AG10803 (cell line): ENCODE measurements at regions not wholly inside any gene's neighbourhood (a gene's known extent, or its start where the extent isn't known, plus 50 kb on each side); places are given as distances from the start of the nearest gene placed in this dataset.
"Not testable (repeated sequence)": the region's sequence is repeated elsewhere in the genome, so short reads cannot be mapped to it uniquely, and the experiment has no call there.

Experiments used
- DNase-seq: peaks from one replicate; pipeline ENCODE4 v3.0.0; 2010; ENCODE audit warnings: low read depth
- H3K4me3 ChIP-seq: 2 replicates; pipeline ENCODE4 v1.5.1; 2011; ENCODE audit warnings: mild to moderate bottlenecking, low read length, control low read depth
- CTCF ChIP-seq: conservative IDR thresholded peaks from 2 replicates; pipeline ENCODE4 v1.5.1; 2011; ENCODE audit warnings: mild to moderate bottlenecking, low read length, control low read depth, inconsistent platforms

- no peak for TF ChIP-seq CTCF
- no peak overlapping the region for H3K4me3 ChIP-seq
- no peak for DNase-seq
Observed at GRCh38 chr17:77802333-77802615, 156.2 kb upstream of the TNRC6C start.

GRCh38 chr17:77802811-77803220 is 155.7 kb upstream of the TNRC6C start:
- no peak for TF ChIP-seq CTCF
- no peak for DNase-seq
- no peak overlapping the region for H3K4me3 ChIP-seq

GRCh38 chr17:77803726-77804125 is 154.8 kb upstream of the TNRC6C start:
- DNase-seq: no peak
- no peak overlapping the region for H3K4me3 ChIP-seq
- no peak for TF ChIP-seq CTCF

- TF ChIP-seq CTCF: no peak
Observed at GRCh38 chr17:77804796-77805426, 153.6 kb upstream of the TNRC6C start.

GRCh38 chr17:77805970-77806369 is 152.5 kb upstream of the TNRC6C start:
- not testable (repeated sequence) for DNase-seq

More at GRCh38 chr17:77804796-77805426, 153.6 kb upstream of the TNRC6C start:
- no peak for DNase-seq
- no peak overlapping the region for H3K4me3 ChIP-seq

GRCh38 chr17:77807051-77807745 is 151.3 kb upstream of the TNRC6C start:
- no peak overlapping the region for H3K4me3 ChIP-seq
- DNase-seq: no peak
- no peak for TF ChIP-seq CTCF

More at GRCh38 chr17:77805970-77806369, 152.5 kb upstream of the TNRC6C start:
- H3K4me3 ChIP-seq: not testable (repeated sequence)

- TF ChIP-seq CTCF: no peak
- no peak overlapping the region for H3K4me3 ChIP-seq
- no peak for DNase-seq
Observed at GRCh38 chr17:77807746-77808441, 150.6 kb upstream of the TNRC6C start.
